ENCODE measurements at regions not wholly inside any gene's neighbourhood (a gene's known extent, or its start where the extent isn't known, plus 50 kb on each side); places are given as distances from the start of the nearest gene placed in this dataset.

GRCh38 chrX:137878401-137878800 is 312.5 kb downstream of the ZIC3 start:
- H3K4me2 ChIP-seq (ENCODE audit: insufficient read depth, low read length), result no peak overlapping the region
- WGBS (ENCODE audit: insufficient coverage, low coverage, missing lambda C conversion rate), result 0% methylated on average over 3 of the region's 3 CpGs
- BruUV-seq (replicated peaks), result no TSS peak
- H3K36me3 ChIP-seq (ENCODE audit: control insufficient read depth, insufficient read depth, low read length), result no peaks in the 10 kb centered on the region
- intact Hi-C loops (cut with micrococcal nuclease), result no loop called here
- ChIA-PET POLR2A (no interaction called here), CTCF (ENCODE audit: low intra/inter-chr PET ratio) (no interaction called here)
- no peaks in the 10 kb centered on the region for H3K79me2 ChIP-seq (ENCODE audit: control insufficient read depth, insufficient read depth, low read length)
- no peaks in the 10 kb centered on the region for H4K20me1 ChIP-seq (replicated peaks; ENCODE audit: control insufficient read depth, insufficient read depth, low read length)
- DNase-seq (ENCODE audit: extremely low read depth in 1 of 4, low spot score in 3 of 4), result no peak
- H3K9me1 ChIP-seq (ENCODE audit: control insufficient read depth, insufficient read depth, low read length), result no peaks in the 10 kb centered on the region
- no peaks in the 10 kb centered on the region for H3K9me3 ChIP-seq (replicated peaks; ENCODE audit: control insufficient read depth, insufficient read depth, low read depth, low read length)
- no peak overlapping the region for H2AFZ ChIP-seq (ENCODE audit: low read depth, low read length)
- no peak overlapping the region for H3K9ac ChIP-seq (ENCODE audit: insufficient read depth in 1 of 2, low read depth in 2 of 2, low read length in 2 of 2)
- TF ChIP-seq CHD4 (IDR thresholded peaks at IDR 0.05; ENCODE audit: insufficient read depth, insufficient replicate concordance, low read depth, low read length, poor library complexity, severe bottlenecking) (no peak), DIDO1 (tag; IDR thresholded peaks at IDR 0.05; ENCODE audit: low read depth) (no peak), FOXA1 (IDR thresholded peaks at IDR 0.05; ENCODE audit: borderline replicate concordance) (no peak), ZNF347 (CRISPR knock-in tag; IDR thresholded peaks at IDR 0.05; ENCODE audit: low read depth) (no peak), ZNF253 (CRISPR knock-in tag; conservative IDR thresholded peaks at IDR 0.05) (no peak), CEBPG (CRISPR knock-in tag; IDR thresholded peaks at IDR 0.05) (no peak), CEBPG (tag; conservative IDR thresholded peaks at IDR 0.05 in 1 of 2, IDR thresholded peaks at IDR 0.05 in 1 of 2) (no peak), YBX1 (IDR thresholded peaks at IDR 0.05) (no peak), MTF1 (CRISPR knock-in tag; IDR thresholded peaks at IDR 0.05; ENCODE audit: borderline replicate concordance) (no peak), ETV1 (tag; conservative IDR thresholded peaks at IDR 0.05; ENCODE audit: low read depth) (no peak)
- H3K4me1 ChIP-seq (replicated peaks in 1 of 2; ENCODE audit: control insufficient read depth in 2 of 2, insufficient read depth in 2 of 2, low read length in 2 of 2), result no peaks in the 10 kb centered on the region
- H3K4me3 ChIP-seq, result no peak overlapping the region
- no peaks in the 10 kb centered on the region for H3K27me3 ChIP-seq (ENCODE audit: control insufficient read depth in 2 of 2, insufficient read depth in 2 of 2, low read length in 2 of 2)
- no peak overlapping the region for H3K27ac ChIP-seq (ENCODE audit: extremely low read depth, low read depth, low read length)
- in situ Hi-C loops (cut with MboI), result no loop called here
- no peak for ATAC-seq
- FAIRE-seq, result no peak

Data from K562 (cell line).